B cell (primary cell): ENCODE measurements at regions not wholly inside any gene's neighbourhood (a gene's known extent, or its start where the extent isn't known, plus 50 kb on each side); places are given as distances from the start of the nearest gene placed in this dataset.

Experiments used
- ATAC-seq: fragments of 200-7000 bp; cut with Tn5 transposase; one replicate; pipeline ENCODE4 v1.10.0; 2021; ENCODE audit warnings: low read depth, mild to moderate bottlenecking, moderate number of reproducible peaks, moderate library complexity
- CTCF ChIA-PET: fragments of 350-600 bp; sonication (Branson Sonifier 250); formaldehyde crosslinking; loops from one replicate; lab custom pipeline; 2021; ENCODE audit warnings: antibody characterized with exemption, inconsistent platforms; lab: Charles Lee
- POLR2A ChIA-PET: fragments of 350-600 bp; sonication (Branson Sonifier 250); formaldehyde crosslinking; loops from one replicate; lab custom pipeline; 2021; ENCODE audit warnings: antibody characterized with exemption; lab: Charles Lee
- DNase-seq: peaks from one replicate; pipeline ENCODE4 v3.0.0; 2013
- H2AFZ ChIP-seq: 2 replicates; pipeline ENCODE4 v1.6.1; 2012; ENCODE audit warnings: mild to moderate bottlenecking, low read depth, low read length; ENCODE audit not compliant: insufficient read depth, poor library complexity, severe bottlenecking
- H3K27ac ChIP-seq, 2 donors: 1 replicate in 1 of 2; 2 replicates in 1 of 2; pipeline ENCODE4 v1.5.1; 2012 to 2013; ENCODE audit warnings: low read length in 2 of 2, mild to moderate bottlenecking in 2 of 2, moderate library complexity in 1 of 2
- H3K27me3 ChIP-seq, 4 experiments: fragments of 200-600 bp in 1 of 4; sonication (generic) in 1 of 4; replicated peaks in 1 of 4; 1 replicate in 2 of 4; 2 replicates in 2 of 4; pipeline versions ENCODE4 v1.6.1 to v1.7.0; 2013 to 2016; ENCODE audit warnings: low read length in 3 of 4, mild to moderate bottlenecking in 2 of 4, mixed read lengths in 1 of 4, moderate library complexity in 1 of 4; ENCODE audit not compliant: insufficient read depth in 4 of 4, control insufficient read depth in 3 of 4; ENCODE audit errors: control extremely low read depth in 1 of 4
- H3K36me3 ChIP-seq, 2 experiments: replicated peaks in 1 of 2; 1 replicate in 1 of 2; 2 replicates in 1 of 2; pipeline versions ENCODE4 v1.6.1 to v1.7.1; 2013; ENCODE audit warnings: low read length in 1 of 2; ENCODE audit not compliant: insufficient read depth in 2 of 2, control insufficient read depth in 1 of 2; ENCODE audit errors: control extremely low read depth in 1 of 2, extremely low read depth in 1 of 2
- H3K4me1 ChIP-seq, 2 donors: fragments of 200-600 bp in 1 of 2; sonication (generic) in 1 of 2; 1 replicate in 1 of 2; 2 replicates in 1 of 2; pipeline versions ENCODE4 v1.5.1 to v1.6.1; 2013 to 2017; ENCODE audit warnings: low read length in 2 of 2; ENCODE audit not compliant: control insufficient read depth in 2 of 2, insufficient read depth in 2 of 2
- H3K4me2 ChIP-seq: replicated peaks from 2 replicates; pipeline ENCODE3; 2012; ENCODE audit warnings: mild to moderate bottlenecking, low read depth, low read length; ENCODE audit not compliant: poor library complexity, severe bottlenecking
- H3K4me3 ChIP-seq, 5 experiments: fragments of 200-600 bp in 1 of 5; sonication (generic) in 1 of 5; 1 replicate in 3 of 5; 2 replicates in 2 of 5; pipeline versions ENCODE4 v1.5.1 to v1.7.0; 2011 to 2016; ENCODE audit warnings: low read length in 4 of 5, mild to moderate bottlenecking in 4 of 5, low read depth in 2 of 5, control low read depth in 1 of 5, moderate library complexity in 1 of 5; ENCODE audit not compliant: insufficient read depth in 1 of 5; ENCODE audit errors: control extremely low read depth in 1 of 5, extremely low read depth in 1 of 5
- H3K79me2 ChIP-seq: fragments of 200-600 bp; sonication (generic); one replicate; pipeline ENCODE4 v1.6.0; 2016; ENCODE audit warnings: low read length; ENCODE audit not compliant: control insufficient read depth, insufficient read depth
- H3K9ac ChIP-seq: fragments of 200-600 bp; sonication (generic); 2 replicates; pipeline ENCODE4 v1.6.1; 2017; ENCODE audit warnings: mild to moderate bottlenecking, low read length, moderate library complexity
- H3K9me3 ChIP-seq, 3 donors: one replicate each; pipeline versions ENCODE4 v1.6.1 to v1.7.1; 2013; ENCODE audit warnings: low read length in 2 of 3; ENCODE audit not compliant: control insufficient read depth in 2 of 3, insufficient read depth in 1 of 3; ENCODE audit errors: control extremely low read depth in 1 of 3
- H4K20me1 ChIP-seq: 2 replicates; pipeline ENCODE4 v1.6.0; 2012; ENCODE audit warnings: mild to moderate bottlenecking, low read length; ENCODE audit not compliant: insufficient read depth, control insufficient read depth, poor library complexity, severe bottlenecking
- H3K27ac Mint-ChIP-seq: one replicate; pipeline ENCODE4 v1.8.0; 2021; ENCODE audit warnings: mixed read lengths
- H3K27me3 Mint-ChIP-seq: one replicate; pipeline ENCODE4 v1.8.0; 2021; ENCODE audit warnings: mixed read lengths
- H3K4me1 Mint-ChIP-seq: one replicate; pipeline ENCODE4 v1.8.0; 2021; ENCODE audit warnings: mixed read lengths
- H3K4me3 Mint-ChIP-seq: one replicate; pipeline ENCODE4 v1.8.0; 2021; ENCODE audit warnings: mixed read lengths
- H3K9me3 Mint-ChIP-seq: one replicate; pipeline ENCODE4 v1.8.0; 2022; ENCODE audit warnings: mixed read lengths; ENCODE audit not compliant: insufficient read depth
- EZH2 ChIP-seq: IDR thresholded peaks from 2 replicates; pipeline ENCODE4 v1.6.1; 2012; ENCODE audit warnings: borderline replicate concordance, low read depth, mild to moderate bottlenecking, moderate library complexity, low read length; ENCODE audit not compliant: insufficient read depth, poor library complexity, severe bottlenecking
- WGBS: methylation state at CpG from one replicate; pipeline ENCODE4 v1.1.5; 2013; ENCODE audit warnings: missing lambda C conversion rate; ENCODE audit not compliant: insufficient coverage; 5-methylcytosine and 5-hydroxymethylcytosine counted together
- intact Hi-C: fragments of 100-400 bp; cut with micrococcal nuclease; formaldehyde crosslinking; loops from one replicate; pipeline ENCODE4 v1.10.0; 2022
- TF ChIP-seq, protein P1 (sequence below): fragments of 200-600 bp; IDR thresholded peaks from one replicate; pipeline ENCODE4 v1.8.0; 2022; ENCODE audit warnings: antibody characterized with exemption, mild to moderate bottlenecking

DNA sequence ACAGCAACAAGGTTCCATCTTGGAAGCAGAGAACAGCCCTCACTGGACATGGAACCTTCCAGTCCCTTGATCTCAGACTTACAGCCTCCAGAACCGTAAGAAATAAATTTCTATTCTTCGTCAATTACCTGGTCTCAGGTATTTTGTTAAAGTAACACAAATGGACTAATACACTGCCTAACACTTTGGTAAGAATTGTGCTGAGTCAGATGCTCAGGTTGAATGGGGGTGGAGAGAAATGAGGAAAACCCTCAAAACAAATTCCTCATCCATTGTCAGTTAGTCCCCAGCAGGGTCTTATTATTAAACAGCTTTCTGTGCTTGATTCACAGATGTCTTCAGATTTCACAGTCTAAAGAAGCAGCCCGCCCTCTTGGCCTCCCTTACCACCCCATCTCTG, 306.2 kb upstream of the SLCO3A1 start:
- no peak overlapping the region for H3K27ac ChIP-seq
- no peak overlapping the region for H2AFZ ChIP-seq
- no peaks in the 10 kb centered on the region for H3K36me3 ChIP-seq
- no peak overlapping the region for H3K9ac ChIP-seq
- Mint-ChIP-seq H3K4me1 (no peaks in the 10 kb centered on the region), H3K27me3 (no peaks in the 10 kb centered on the region), H3K27ac (no peak overlapping the region), H3K4me3 (no peak overlapping the region), H3K9me3 (no peaks in the 10 kb centered on the region)
- ATAC-seq (no peak), DNase-seq (no peak)
- H3K4me1 ChIP-seq = no peaks in the 10 kb centered on the region
- H3K4me2 ChIP-seq = no peak overlapping the region
- no peaks in the 10 kb centered on the region for H3K79me2 ChIP-seq
- no peak overlapping the region for H3K4me3 ChIP-seq
- no peaks in the 10 kb centered on the region for H3K27me3 ChIP-seq
- intact Hi-C loops = no loop called here
- ChIA-PET CTCF (no interaction called here), POLR2A (no interaction called here)
- 80% methylated on average over 1 of the region's 3 CpGs for WGBS
- H3K9me3 ChIP-seq = no peaks in the 10 kb centered on the region
- no peak for TF ChIP-seq EZH2
- TF ChIP-seq, protein P1, sequence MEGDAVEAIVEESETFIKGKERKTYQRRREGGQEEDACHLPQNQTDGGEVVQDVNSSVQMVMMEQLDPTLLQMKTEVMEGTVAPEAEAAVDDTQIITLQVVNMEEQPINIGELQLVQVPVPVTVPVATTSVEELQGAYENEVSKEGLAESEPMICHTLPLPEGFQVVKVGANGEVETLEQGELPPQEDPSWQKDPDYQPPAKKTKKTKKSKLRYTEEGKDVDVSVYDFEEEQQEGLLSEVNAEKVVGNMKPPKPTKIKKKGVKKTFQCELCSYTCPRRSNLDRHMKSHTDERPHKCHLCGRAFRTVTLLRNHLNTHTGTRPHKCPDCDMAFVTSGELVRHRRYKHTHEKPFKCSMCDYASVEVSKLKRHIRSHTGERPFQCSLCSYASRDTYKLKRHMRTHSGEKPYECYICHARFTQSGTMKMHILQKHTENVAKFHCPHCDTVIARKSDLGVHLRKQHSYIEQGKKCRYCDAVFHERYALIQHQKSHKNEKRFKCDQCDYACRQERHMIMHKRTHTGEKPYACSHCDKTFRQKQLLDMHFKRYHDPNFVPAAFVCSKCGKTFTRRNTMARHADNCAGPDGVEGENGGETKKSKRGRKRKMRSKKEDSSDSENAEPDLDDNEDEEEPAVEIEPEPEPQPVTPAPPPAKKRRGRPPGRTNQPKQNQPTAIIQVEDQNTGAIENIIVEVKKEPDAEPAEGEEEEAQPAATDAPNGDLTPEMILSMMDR = no peak
- H4K20me1 ChIP-seq = no peaks in the 10 kb centered on the region

DNA sequence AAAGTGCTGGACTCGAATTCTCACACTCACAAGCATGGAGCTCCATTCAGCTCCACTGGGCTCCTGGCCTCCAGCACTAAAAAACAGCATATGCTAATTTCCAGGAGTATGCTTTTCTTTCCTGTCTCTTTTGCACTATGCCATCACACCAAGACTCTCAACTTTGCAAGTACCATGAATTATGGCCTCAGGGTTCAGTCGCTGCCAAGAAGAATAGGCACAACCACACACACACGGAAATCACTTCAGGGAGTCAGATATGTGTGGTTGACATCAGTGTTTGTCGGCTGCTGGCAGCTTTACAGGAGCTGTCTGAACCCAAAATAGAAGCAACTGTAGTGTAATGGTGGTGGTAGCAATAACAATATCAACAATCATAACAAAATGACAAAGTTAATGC, 305.0 kb upstream of the SLCO3A1 start:
- no peaks in the 10 kb centered on the region for H3K27me3 Mint-ChIP-seq
- POLR2A ChIA-PET = no interaction called here
- no CpG with 5 or more reads among the region's 4 CpGs for WGBS
- H3K4me2 ChIP-seq = no peak overlapping the region
- no peaks in the 10 kb centered on the region for H4K20me1 ChIP-seq
- no peaks in the 10 kb centered on the region for H3K4me1 ChIP-seq
- H3K9me3 Mint-ChIP-seq = no peaks in the 10 kb centered on the region
- H3K4me3 Mint-ChIP-seq = no peak overlapping the region
- no peak overlapping the region for H2AFZ ChIP-seq
- TF ChIP-seq, protein P1 = no peak
- TF ChIP-seq EZH2 = no peak
- DNase-seq = no peak
- H3K9ac ChIP-seq = no peak overlapping the region
- no peaks in the 10 kb centered on the region for H3K9me3 ChIP-seq
- no peak for ATAC-seq
- intact Hi-C loops = no loop called here
- no peak overlapping the region for H3K27ac ChIP-seq
- no peaks in the 10 kb centered on the region for H3K36me3 ChIP-seq
- no peak overlapping the region for H3K27ac Mint-ChIP-seq
- no peaks in the 10 kb centered on the region for H3K27me3 ChIP-seq
- no peaks in the 10 kb centered on the region for H3K4me1 Mint-ChIP-seq
- H3K79me2 ChIP-seq = no peaks in the 10 kb centered on the region
- CTCF ChIA-PET = no interaction called here
- H3K4me3 ChIP-seq = no peak overlapping the region
